ENCODE measurements at regions not wholly inside any gene's neighbourhood (a gene's known extent, or its start where the extent isn't known, plus 50 kb on each side); places are given as distances from the start of the nearest gene placed in this dataset.

- peaks cover 0 to 23% (median 0%) of the 10 kb centered on the region in 3 donors for H3K27me3 ChIP-seq (ENCODE audit: control insufficient read depth in 3 of 3, insufficient read depth in 3 of 3, low read length in 2 of 3)
- no peak for TF ChIP-seq CTCF (IDR thresholded peaks at IDR 0.05; ENCODE audit: control extremely low read depth, extremely low read depth)
- no peak overlapping the region for H3K4me3 ChIP-seq
Observed at GRCh38 chr17:5762191-5762590, 177.9 kb upstream of the NLRP1 start.

GRCh38 chr17:5763595-5764306 is 179.4 kb upstream of the NLRP1 start:
- no peak overlapping the region for H3K9ac ChIP-seq (ENCODE audit: insufficient read depth in 1 of 2, low read length in 2 of 2)
- H3K4me1 ChIP-seq (ENCODE audit: control insufficient read depth in 5 of 5, insufficient read depth in 5 of 5, low read length in 5 of 5) = no peaks in the 10 kb centered on the region
- no peak overlapping the region for H3K27ac ChIP-seq (ENCODE audit: low read depth in 1 of 2, low read length in 1 of 2)
- DNase-seq = no peak
- ATAC-seq (ENCODE audit: insufficient read depth, low FRiP score) = no peak
- H3K27me3 ChIP-seq (ENCODE audit: control insufficient read depth in 3 of 3, insufficient read depth in 3 of 3, low read length in 2 of 3) = peaks cover 0 to 23% (median 3%) of the 10 kb centered on the region in 3 donors
- peaks cover 0 to 5% (median 0%) of the 10 kb centered on the region in 4 donors for H3K9me3 ChIP-seq (ENCODE audit: control insufficient read depth in 4 of 4, insufficient read depth in 3 of 4, low read length in 3 of 4)
- WGBS, 2 donors = 64 to 74% methylated on average over 14 of the region's 14 CpGs
- H3K36me3 ChIP-seq (ENCODE audit: control insufficient read depth in 4 of 4, insufficient read depth in 4 of 4, low read length in 4 of 4) = no peaks in the 10 kb centered on the region
- TF ChIP-seq CTCF (IDR thresholded peaks at IDR 0.05; ENCODE audit: control extremely low read depth, extremely low read depth) = no peak
- no peak overlapping the region for H3K4me3 ChIP-seq

More at GRCh38 chr17:5762191-5762590, 177.9 kb upstream of the NLRP1 start:
- Histone ChIP-seq H3K36me3 (ENCODE audit: control insufficient read depth in 4 of 4, insufficient read depth in 4 of 4, low read length in 4 of 4) (no peaks in the 10 kb centered on the region), H3K9me3 (ENCODE audit: control insufficient read depth in 4 of 4, insufficient read depth in 3 of 4, low read length in 3 of 4) (peaks cover 0 to 5% (median 0%) of the 10 kb centered on the region in 4 donors), H3K27ac (ENCODE audit: low read depth in 1 of 2, low read length in 1 of 2) (no peak overlapping the region), H3K4me1 (ENCODE audit: control insufficient read depth in 5 of 5, insufficient read depth in 5 of 5, low read length in 5 of 5) (no peaks in the 10 kb centered on the region), H3K9ac (ENCODE audit: insufficient read depth in 1 of 2, low read length in 2 of 2) (no peak overlapping the region)
- ATAC-seq (ENCODE audit: insufficient read depth, low FRiP score) = no peak
- no peak for DNase-seq
- 70 to 83% methylated on average over 2 of the region's 2 CpGs for WGBS, 2 donors

GRCh38 chr17:5769593-5770354 is 185.5 kb upstream of the NLRP1 start:
- TF ChIP-seq CTCF (IDR thresholded peaks at IDR 0.05; ENCODE audit: control extremely low read depth, extremely low read depth) = no peak
- Histone ChIP-seq H3K9me3 (ENCODE audit: control insufficient read depth in 4 of 4, insufficient read depth in 3 of 4, low read length in 3 of 4) (no peaks in the 10 kb centered on the region), H3K4me3 (no peak overlapping the region), H3K36me3 (ENCODE audit: control insufficient read depth in 4 of 4, insufficient read depth in 4 of 4, low read length in 4 of 4) (no peaks in the 10 kb centered on the region), H3K4me1 (ENCODE audit: control insufficient read depth in 5 of 5, insufficient read depth in 5 of 5, low read length in 5 of 5) (peaks cover 0 to 10% (median 5%) of the 10 kb centered on the region in 5 donors), H3K27me3 (ENCODE audit: control insufficient read depth in 3 of 3, insufficient read depth in 3 of 3, low read length in 2 of 3) (peaks cover 3 to 6% (median 5%) of the 10 kb centered on the region in 3 donors), H3K27ac (ENCODE audit: low read depth in 1 of 2, low read length in 1 of 2) (no peak overlapping the region), H3K9ac (ENCODE audit: insufficient read depth in 1 of 2, low read length in 2 of 2) (no peak overlapping the region)
- DNase-seq (peak; percentile 40 to 67 (median 57)), ATAC-seq (ENCODE audit: insufficient read depth, low FRiP score) (no peak)
- WGBS, 2 donors = 39 to 41% methylated on average over 13 of the region's 13 CpGs

Measured in lung (tissue), 11 donors.